Neuronal stem cell (in vitro differentiated cells): ENCODE measurements at regions not wholly inside any gene's neighbourhood (a gene's known extent, or its start where the extent isn't known, plus 50 kb on each side); places are given as distances from the start of the nearest gene placed in this dataset.
A peak's percentile ranks its signal among the peaks of the same experiment; 100 is the strongest.

Experiments used
- DNase-seq: peaks from one replicate; pipeline ENCODE4 v3.0.0-alpha.2; 2013; ENCODE audit warnings: low spot score
- H2AFZ ChIP-seq: one replicate; pipeline ENCODE4 v1.6.1; 2013; ENCODE audit warnings: mild to moderate bottlenecking, low read length, inconsistent platforms
- H2AK5ac ChIP-seq: 2 replicates; pipeline ENCODE4 v1.6.1; 2013; ENCODE audit warnings: low read depth, mild to moderate bottlenecking, inconsistent platforms, low read length, moderate library complexity, mixed read lengths
- H2BK120ac ChIP-seq: 2 replicates; pipeline ENCODE4 v1.6.1; 2013; ENCODE audit warnings: low read depth, mild to moderate bottlenecking, inconsistent platforms, low read length, moderate library complexity, mixed read lengths
- H2BK12ac ChIP-seq: one replicate; pipeline ENCODE4 v1.6.1; 2013; ENCODE audit warnings: low read length, inconsistent platforms
- H2BK15ac ChIP-seq: 2 replicates; pipeline ENCODE4 v1.6.1; 2013; ENCODE audit warnings: mild to moderate bottlenecking, low read length, inconsistent platforms, mixed read lengths
- H2BK5ac ChIP-seq: one replicate; pipeline ENCODE4 v1.6.1; 2013; ENCODE audit warnings: inconsistent platforms, mild to moderate bottlenecking, low read length, moderate library complexity
- H3K14ac ChIP-seq: one replicate; pipeline ENCODE4 v1.6.1; 2013; ENCODE audit warnings: low read length, inconsistent platforms
- H3K18ac ChIP-seq: 2 replicates; pipeline ENCODE4 v1.6.1; 2013; ENCODE audit warnings: low read length, inconsistent platforms
- H3K23ac ChIP-seq: 2 replicates; pipeline ENCODE4 v1.6.1; 2013; ENCODE audit warnings: low read depth, mild to moderate bottlenecking, mixed read lengths, low read length, inconsistent platforms; ENCODE audit not compliant: poor library complexity
- H3K27ac ChIP-seq: replicated peaks from 3 replicates; pipeline ENCODE4 v1.5.1; 2013; ENCODE audit warnings: low read length, inconsistent platforms
- H3K27me3 ChIP-seq, 3 experiments: 2 replicates each; pipeline ENCODE4 v1.6.1; 2013; ENCODE audit warnings: low read length in 3 of 3, mild to moderate bottlenecking in 2 of 3, inconsistent platforms in 1 of 3, low read depth in 1 of 3, mixed read lengths in 1 of 3, moderate library complexity in 1 of 3; ENCODE audit not compliant: control insufficient read depth in 3 of 3, insufficient read depth in 3 of 3
- H3K36me3 ChIP-seq, 2 donors: replicated peaks in 1 of 2; 2 replicates each; pipeline ENCODE4 v1.6.1; 2013; ENCODE audit warnings: low read length in 2 of 2; ENCODE audit not compliant: control insufficient read depth in 2 of 2, insufficient read depth in 2 of 2
- H3K4ac ChIP-seq: 2 replicates; pipeline ENCODE4 v1.6.1; 2013; ENCODE audit warnings: inconsistent platforms, mild to moderate bottlenecking, low read length, moderate library complexity
- H3K4me1 ChIP-seq, 2 donors: 1 replicate in 1 of 2; 2 replicates in 1 of 2; pipeline ENCODE4 v1.6.1; 2013; ENCODE audit warnings: low read length in 2 of 2, low read depth in 1 of 2; ENCODE audit not compliant: control insufficient read depth in 2 of 2, insufficient read depth in 1 of 2
- H3K4me2 ChIP-seq: one replicate; pipeline ENCODE4 v1.6.1; 2013; ENCODE audit warnings: mild to moderate bottlenecking, low read length, inconsistent platforms; ENCODE audit not compliant: insufficient read depth, poor library complexity, severe bottlenecking
- H3K4me3 ChIP-seq, 2 donors: 2 replicates each; pipeline ENCODE4 v1.5.1; 2013; ENCODE audit warnings: low read length in 2 of 2, mild to moderate bottlenecking in 2 of 2, inconsistent platforms in 1 of 2, moderate library complexity in 1 of 2
- H3K79me1 ChIP-seq: one replicate; pipeline ENCODE4 v1.6.1; 2013; ENCODE audit warnings: low read depth, mild to moderate bottlenecking, inconsistent platforms, low read length, moderate library complexity
- H3K9ac ChIP-seq: one replicate; pipeline ENCODE4 v1.6.1; 2013; ENCODE audit warnings: mild to moderate bottlenecking, low read depth, low read length, inconsistent platforms; ENCODE audit not compliant: poor library complexity
- H3K9me3 ChIP-seq, 2 donors: replicated peaks in 1 of 2; 2 replicates each; pipeline versions ENCODE3 to v1.6.1; 2013; ENCODE audit warnings: low read length in 2 of 2, mild to moderate bottlenecking in 2 of 2, inconsistent platforms in 1 of 2, low read depth in 1 of 2, mixed read lengths in 1 of 2, moderate library complexity in 1 of 2; ENCODE audit not compliant: control insufficient read depth in 2 of 2, insufficient read depth in 1 of 2
- H4K8ac ChIP-seq: one replicate; pipeline ENCODE4 v1.6.1; 2013; ENCODE audit warnings: low read depth, mild to moderate bottlenecking, inconsistent platforms, low read length, moderate library complexity
- H4K91ac ChIP-seq: one replicate; pipeline ENCODE4 v1.6.1; 2013; ENCODE audit warnings: low read length, low read depth, mild to moderate bottlenecking, inconsistent platforms; ENCODE audit not compliant: poor library complexity
- WGBS, 2 donors: extraction: QIAGEN DNeasy Blood & Tissue Kit; methylation state at CpG; one replicate each; pipeline ENCODE4 v1.1.7; 2013; ENCODE audit warnings: missing lambda C conversion rate in 2 of 2, mixed read lengths in 1 of 2; ENCODE audit not compliant: insufficient read length in 2 of 2, insufficient replicate concordance in 1 of 2; ENCODE audit errors: extremely low coverage in 2 of 2; 5-methylcytosine and 5-hydroxymethylcytosine counted together

- H3K27me3 ChIP-seq = no peaks in the 10 kb centered on the region
- H3K18ac ChIP-seq = no peak overlapping the region
- no peak for DNase-seq
- no peaks in the 10 kb centered on the region for H3K36me3 ChIP-seq
- H3K14ac ChIP-seq = no peak overlapping the region
- no peak overlapping the region for H3K4ac ChIP-seq
- WGBS, 2 donors = no CpG with 5 or more reads among the region's 1 CpG
- H2BK120ac ChIP-seq = no peak overlapping the region
- H2AK5ac ChIP-seq = no peak overlapping the region
- H3K4me1 ChIP-seq = peaks cover 0 to 3% of the 10 kb centered on the region in 2 donors
- H3K9ac ChIP-seq = no peak overlapping the region
- no peak overlapping the region for H3K23ac ChIP-seq
- no peak overlapping the region for H2AFZ ChIP-seq
- no peak overlapping the region for H3K4me3 ChIP-seq
- no peak overlapping the region for H2BK5ac ChIP-seq
- no peak overlapping the region for H2BK15ac ChIP-seq
- H4K91ac ChIP-seq = no peak overlapping the region
- no peaks in the 10 kb centered on the region for H3K9me3 ChIP-seq
- no peaks in the 10 kb centered on the region for H3K79me1 ChIP-seq
- H3K4me2 ChIP-seq = no peak overlapping the region
- no peak overlapping the region for H2BK12ac ChIP-seq
- no peak overlapping the region for H3K27ac ChIP-seq
- no peak overlapping the region for H4K8ac ChIP-seq
Measured at GRCh38 chr7:25427721-25428120, 199.4 kb upstream of the NPVF start.

GRCh38 chr7:25429731-25430130 lies 201.4 kb upstream of the NPVF start:
- no peaks in the 10 kb centered on the region for H3K9me3 ChIP-seq
- no peak overlapping the region for H3K14ac ChIP-seq
- H4K8ac ChIP-seq = no peak overlapping the region
- H3K27ac ChIP-seq = no peak overlapping the region
- H2BK120ac ChIP-seq = no peak overlapping the region
- no peak overlapping the region for H2AK5ac ChIP-seq
- no peak overlapping the region for H3K4me3 ChIP-seq
- H2BK15ac ChIP-seq = no peak overlapping the region
- peaks cover 0 to 3% of the 10 kb centered on the region in 2 donors for H3K4me1 ChIP-seq
- DNase-seq = no peak
- no peaks in the 10 kb centered on the region for H3K27me3 ChIP-seq
- no peak overlapping the region for H3K4me2 ChIP-seq
- no peak overlapping the region for H3K9ac ChIP-seq
- no peaks in the 10 kb centered on the region for H3K79me1 ChIP-seq
- whole genome bisulfite sequencing, 2 donors = no CpG with 5 or more reads among the region's 3 CpGs
- H2BK5ac ChIP-seq = no peak overlapping the region
- H2AFZ ChIP-seq = peak overlapping the region; percentile 38
- no peak overlapping the region for H4K91ac ChIP-seq
- no peaks in the 10 kb centered on the region for H3K36me3 ChIP-seq
- H3K18ac ChIP-seq = no peak overlapping the region
- H3K23ac ChIP-seq = no peak overlapping the region
- H3K4ac ChIP-seq = no peak overlapping the region
- no peak overlapping the region for H2BK12ac ChIP-seq

GRCh38 chr7:25430200-25430931 lies 202.1 kb upstream of the NPVF start:
- no peak overlapping the region for H3K4me2 ChIP-seq
- no peak overlapping the region for H3K4me3 ChIP-seq
- no peak overlapping the region for H4K91ac ChIP-seq
- H3K36me3 ChIP-seq = no peaks in the 10 kb centered on the region
- no peak overlapping the region for H4K8ac ChIP-seq
- peaks cover 0 to 3% of the 10 kb centered on the region in 2 donors for H3K4me1 ChIP-seq
- H3K4ac ChIP-seq = no peak overlapping the region
- no peak for DNase-seq
- no peak overlapping the region for H3K23ac ChIP-seq
- no peak overlapping the region for H2BK12ac ChIP-seq
- no peak overlapping the region for H3K14ac ChIP-seq
- H3K18ac ChIP-seq = no peak overlapping the region
- no CpG with 5 or more reads among the region's 9 CpGs for WGBS, 2 donors
- H2BK15ac ChIP-seq = no peak overlapping the region
- H3K79me1 ChIP-seq = no peaks in the 10 kb centered on the region
- no peak overlapping the region for H2AFZ ChIP-seq
- H2BK120ac ChIP-seq = no peak overlapping the region
- no peak overlapping the region for H2AK5ac ChIP-seq
- no peak overlapping the region for H3K9ac ChIP-seq
- no peak overlapping the region for H2BK5ac ChIP-seq
- no peak overlapping the region for H3K27ac ChIP-seq
- H3K9me3 ChIP-seq = no peaks in the 10 kb centered on the region
- H3K27me3 ChIP-seq = no peaks in the 10 kb centered on the region

GRCh38 chr7:25431956-25432450 lies 203.7 kb upstream of the NPVF start:
- no peak overlapping the region for H4K91ac ChIP-seq
- H3K18ac ChIP-seq = no peak overlapping the region
- no peaks in the 10 kb centered on the region for H3K9me3 ChIP-seq
- H3K4me2 ChIP-seq = no peak overlapping the region
- no peak overlapping the region for H2AK5ac ChIP-seq
- WGBS, 2 donors = no CpG with 5 or more reads among the region's 3 CpGs
- no peak overlapping the region for H2BK12ac ChIP-seq
- no peak overlapping the region for H2BK120ac ChIP-seq
- H3K9ac ChIP-seq = no peak overlapping the region
- no peaks in the 10 kb centered on the region for H3K79me1 ChIP-seq
- H3K4ac ChIP-seq = no peak overlapping the region
- H2BK5ac ChIP-seq = no peak overlapping the region
- H4K8ac ChIP-seq = no peak overlapping the region
- H2BK15ac ChIP-seq = no peak overlapping the region
- no peak overlapping the region for H3K4me3 ChIP-seq
- H3K23ac ChIP-seq = no peak overlapping the region
- H3K27ac ChIP-seq = no peak overlapping the region
- no peak overlapping the region for H3K14ac ChIP-seq
- peaks cover 0 to 3% (median 0%) of the 10 kb centered on the region in 3 experiments for H3K27me3 ChIP-seq
- H3K36me3 ChIP-seq = no peaks in the 10 kb centered on the region
- peaks cover 0 to 3% of the 10 kb centered on the region in 2 donors for H3K4me1 ChIP-seq
- no peak overlapping the region for H2AFZ ChIP-seq
- no peak for DNase-seq
